Caco-2 (cell line): ENCODE measurements at regions not wholly inside any gene's neighbourhood (a gene's known extent, or its start where the extent isn't known, plus 50 kb on each side); places are given as distances from the start of the nearest gene placed in this dataset.

Experiments
- BruUV-seq: library from RNA; stranded (reverse); fragments of 400-500 nt; replicated peaks from 2 replicates; lab custom pipeline; 2021; lab: Mats Ljungman, UMichigan
- CTCF ChIA-PET: fragments of 300-600 bp; sonication (Branson Sonifier 250); formaldehyde crosslinking; loops from one replicate; lab custom pipeline; 2022; ENCODE audit warnings: antibody characterized with exemption; lab: Charles Lee
- POLR2A ChIA-PET: fragments of 300-600 bp; sonication (Branson Sonifier 250); formaldehyde crosslinking; loops from one replicate; lab custom pipeline; 2022; ENCODE audit warnings: antibody characterized with exemption; lab: Charles Lee
- DNase-seq, 2 experiments: peaks; one replicate each; pipeline versions ENCODE4 v3.0.0 to v3.0.0-alpha.2; 2020 to 2022
- H3K27me3 ChIP-seq: replicated peaks from 2 replicates; pipeline ENCODE4 v1.6.0; 2011; ENCODE audit warnings: low read length; ENCODE audit not compliant: control insufficient read depth, insufficient read depth
- H3K36me3 ChIP-seq: 2 replicates; pipeline ENCODE4 v1.5.1; 2011; ENCODE audit warnings: low read length; ENCODE audit not compliant: control insufficient read depth, insufficient read depth
- H3K4me1 ChIP-seq: fragments of 250-450 bp; sonication (Bioruptor Pico); 2 replicates; pipeline ENCODE4 v1.5.1; 2020; ENCODE audit warnings: mild to moderate bottlenecking
- H3K4me3 ChIP-seq: 2 replicates; pipeline ENCODE4 v1.5.1; 2011; ENCODE audit warnings: low read depth, mild to moderate bottlenecking, control low read depth, low read length
- H3K9me3 ChIP-seq: fragments of 250-450 bp; sonication (Bioruptor Pico); 2 replicates; pipeline ENCODE4 v1.5.1; 2020; ENCODE audit warnings: mild to moderate bottlenecking, moderate library complexity
- H3K27ac Mint-ChIP-seq: one replicate; pipeline ENCODE4 v1.8.0; 2022; ENCODE audit warnings: mixed read lengths; ENCODE audit not compliant: unreplicated experiment
- H3K27me3 Mint-ChIP-seq: one replicate; pipeline ENCODE4 v1.8.0; 2022; ENCODE audit warnings: mixed read lengths; ENCODE audit not compliant: insufficient read depth, unreplicated experiment
- H3K36me3 Mint-ChIP-seq: one replicate; pipeline ENCODE4 v1.8.0; 2022; ENCODE audit warnings: mild to moderate bottlenecking, mixed read lengths; ENCODE audit not compliant: insufficient read depth, unreplicated experiment
- H3K4me1 Mint-ChIP-seq: one replicate; pipeline ENCODE4 v1.8.0; 2022; ENCODE audit warnings: low read depth, mixed read lengths; ENCODE audit not compliant: unreplicated experiment
- H3K4me3 Mint-ChIP-seq: one replicate; pipeline ENCODE4 v1.8.0; 2022; ENCODE audit warnings: mild to moderate bottlenecking, moderate library complexity, mixed read lengths; ENCODE audit not compliant: unreplicated experiment
- H3K9me3 Mint-ChIP-seq: one replicate; pipeline ENCODE4 v1.8.0; 2022; ENCODE audit warnings: mixed read lengths; ENCODE audit not compliant: unreplicated experiment
- intact Hi-C: fragments of 100-400 bp; cut with micrococcal nuclease; formaldehyde crosslinking; loops from one replicate; pipeline ENCODE4 v1.10.0; 2022; ENCODE audit not compliant: unreplicated experiment
- TF ChIP-seq, protein P1 (sequence below), 2 experiments: fragments of 200-600 bp in 1 of 2; IDR thresholded peaks; 1 replicate in 1 of 2; 2 replicates in 1 of 2; pipeline versions ENCODE4 v1.5.1 to v1.8.0; 2011 to 2022; ENCODE audit warnings: antibody characterized with exemption in 1 of 2, control low read depth in 1 of 2, inconsistent platforms in 1 of 2, low read depth in 1 of 2, low read length in 1 of 2, mild to moderate bottlenecking in 1 of 2, moderate library complexity in 1 of 2; ENCODE audit not compliant: insufficient read depth in 1 of 2, severe bottlenecking in 1 of 2, unreplicated experiment in 1 of 2

DNA sequence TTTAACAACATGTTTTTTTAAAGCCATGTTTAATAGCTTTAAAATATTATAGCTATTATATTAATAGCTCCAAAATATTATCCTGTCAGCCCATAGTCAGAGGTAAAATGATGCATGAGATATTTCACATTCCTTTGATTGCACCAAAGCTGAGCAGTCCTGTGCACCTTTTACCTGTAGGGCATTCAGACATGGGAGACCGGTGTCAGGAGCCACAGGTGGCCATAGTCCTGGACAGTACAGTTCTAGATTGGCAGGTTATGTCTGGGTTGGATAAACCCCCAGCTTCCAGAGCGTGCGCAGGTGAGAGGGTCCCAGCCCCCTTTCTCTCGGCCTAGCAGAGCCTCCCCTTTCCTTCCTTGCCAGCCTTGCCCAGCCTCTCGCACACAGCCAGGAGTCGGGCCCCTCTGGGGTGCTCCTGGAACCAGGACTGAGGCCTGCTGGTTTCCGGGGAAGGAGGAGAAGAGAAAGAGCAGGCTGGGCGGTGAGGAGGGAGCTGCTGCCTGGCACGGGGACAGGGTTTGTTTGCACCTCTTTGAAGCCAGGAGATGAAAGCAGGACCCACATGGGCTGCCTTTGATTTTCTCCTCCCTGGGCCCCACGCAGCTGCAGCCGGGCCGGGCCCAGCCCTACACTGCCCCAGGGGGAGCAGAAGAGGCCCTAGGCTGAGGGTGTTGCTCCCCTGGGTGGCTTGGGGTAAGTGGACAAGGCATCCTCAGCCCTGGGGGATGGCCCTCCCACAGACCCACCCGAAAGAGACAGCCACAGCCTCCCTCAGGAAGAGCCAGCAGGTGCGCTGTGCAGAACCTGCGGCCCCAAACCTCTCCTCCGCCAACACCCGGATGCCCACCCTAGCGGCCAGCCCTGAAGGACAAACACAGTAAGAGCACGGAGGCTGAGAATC lies 75.2 kb upstream of the TARDBP start:
- Histone ChIP-seq H3K27me3 (no peaks in the 10 kb centered on the region), H3K9me3 (no peaks in the 10 kb centered on the region), H3K36me3 (no peaks in the 10 kb centered on the region), H3K4me1 (peaks cover 10% of the 10 kb centered on the region), H3K4me3 (no peak overlapping the region)
- intact Hi-C loops = loop anchor here (1.0 kb wide), 1 partner anchor 429 kb away; no protein-coding TSS in a partner anchor
- no peaks in the 10 kb centered on the region for H3K36me3 Mint-ChIP-seq
- H3K4me1 Mint-ChIP-seq = no peaks in the 10 kb centered on the region
- TSS peak; percentile 57 for BruUV-seq
- ChIA-PET POLR2A (no interaction called here), CTCF (no interaction called here)
- H3K27ac Mint-ChIP-seq = peak overlapping the region; percentile 55
- no peaks in the 10 kb centered on the region for H3K9me3 Mint-ChIP-seq
- H3K4me3 Mint-ChIP-seq = no peak overlapping the region
- TF ChIP-seq, protein P1, sequence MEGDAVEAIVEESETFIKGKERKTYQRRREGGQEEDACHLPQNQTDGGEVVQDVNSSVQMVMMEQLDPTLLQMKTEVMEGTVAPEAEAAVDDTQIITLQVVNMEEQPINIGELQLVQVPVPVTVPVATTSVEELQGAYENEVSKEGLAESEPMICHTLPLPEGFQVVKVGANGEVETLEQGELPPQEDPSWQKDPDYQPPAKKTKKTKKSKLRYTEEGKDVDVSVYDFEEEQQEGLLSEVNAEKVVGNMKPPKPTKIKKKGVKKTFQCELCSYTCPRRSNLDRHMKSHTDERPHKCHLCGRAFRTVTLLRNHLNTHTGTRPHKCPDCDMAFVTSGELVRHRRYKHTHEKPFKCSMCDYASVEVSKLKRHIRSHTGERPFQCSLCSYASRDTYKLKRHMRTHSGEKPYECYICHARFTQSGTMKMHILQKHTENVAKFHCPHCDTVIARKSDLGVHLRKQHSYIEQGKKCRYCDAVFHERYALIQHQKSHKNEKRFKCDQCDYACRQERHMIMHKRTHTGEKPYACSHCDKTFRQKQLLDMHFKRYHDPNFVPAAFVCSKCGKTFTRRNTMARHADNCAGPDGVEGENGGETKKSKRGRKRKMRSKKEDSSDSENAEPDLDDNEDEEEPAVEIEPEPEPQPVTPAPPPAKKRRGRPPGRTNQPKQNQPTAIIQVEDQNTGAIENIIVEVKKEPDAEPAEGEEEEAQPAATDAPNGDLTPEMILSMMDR (IDR thresholded peaks at IDR 0.05; ENCODE audit: insufficient read depth in 1 of 2, low read depth in 1 of 2, low read length in 1 of 2, severe bottlenecking in 1 of 2, unreplicated experiment in 1 of 2) = no peak
- DNase-seq = peak; percentile 68 to 73
- no peaks in the 10 kb centered on the region for H3K27me3 Mint-ChIP-seq

DNA sequence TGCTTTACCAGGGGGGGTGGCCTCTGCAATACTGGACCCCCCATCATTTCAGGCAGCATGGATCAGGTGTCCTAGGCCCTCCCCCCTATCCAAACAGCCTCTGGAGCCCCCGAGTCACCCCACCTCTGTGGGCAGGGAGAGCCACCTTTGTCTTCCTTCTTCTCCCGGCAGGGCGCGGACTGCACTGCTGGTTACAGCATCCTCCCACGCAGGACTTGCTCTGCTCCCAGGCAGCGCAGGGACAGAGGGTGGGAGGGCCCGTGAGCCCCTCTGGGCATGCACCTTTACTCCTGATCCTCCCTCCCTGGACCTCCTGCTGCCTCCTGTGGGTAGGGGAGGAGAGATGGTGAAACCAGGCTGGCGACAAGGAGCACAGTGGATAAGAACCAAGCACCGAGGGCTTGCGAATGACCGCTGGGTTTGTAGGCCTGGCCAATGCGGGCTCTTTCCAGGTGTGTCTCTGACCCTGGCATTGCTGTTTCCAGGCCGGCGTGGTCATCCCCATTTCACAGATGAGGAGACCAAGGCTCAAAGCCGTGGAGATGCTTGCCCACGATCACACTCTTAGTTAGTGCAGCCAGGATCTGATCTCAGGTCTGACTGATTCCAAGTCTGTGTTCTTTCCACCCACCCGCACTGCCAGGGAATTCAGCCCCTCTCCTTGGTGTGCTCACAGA lies 73.6 kb upstream of the TARDBP start:
- Histone ChIP-seq H3K4me3 (no peak overlapping the region), H3K36me3 (no peaks in the 10 kb centered on the region), H3K9me3 (no peaks in the 10 kb centered on the region), H3K4me1 (peaks cover 13% of the 10 kb centered on the region), H3K27me3 (no peaks in the 10 kb centered on the region)
- H3K27ac Mint-ChIP-seq = peak overlapping the region; percentile 64
- intact Hi-C loops = no loop called here
- no peaks in the 10 kb centered on the region for H3K27me3 Mint-ChIP-seq
- H3K4me1 Mint-ChIP-seq = peaks cover 3% of the 10 kb centered on the region
- TF ChIP-seq, protein P1 (IDR thresholded peaks at IDR 0.05; ENCODE audit: insufficient read depth in 1 of 2, low read depth in 1 of 2, low read length in 1 of 2, severe bottlenecking in 1 of 2, unreplicated experiment in 1 of 2) = no peak
- no peaks in the 10 kb centered on the region for H3K9me3 Mint-ChIP-seq
- no peaks in the 10 kb centered on the region for H3K36me3 Mint-ChIP-seq
- POLR2A ChIA-PET = no interaction called here
- peak in 1 of 2 experiments; percentile 23 for DNase-seq
- CTCF ChIA-PET = no interaction called here
- no peak overlapping the region for H3K4me3 Mint-ChIP-seq
- no TSS peak for BruUV-seq

DNA sequence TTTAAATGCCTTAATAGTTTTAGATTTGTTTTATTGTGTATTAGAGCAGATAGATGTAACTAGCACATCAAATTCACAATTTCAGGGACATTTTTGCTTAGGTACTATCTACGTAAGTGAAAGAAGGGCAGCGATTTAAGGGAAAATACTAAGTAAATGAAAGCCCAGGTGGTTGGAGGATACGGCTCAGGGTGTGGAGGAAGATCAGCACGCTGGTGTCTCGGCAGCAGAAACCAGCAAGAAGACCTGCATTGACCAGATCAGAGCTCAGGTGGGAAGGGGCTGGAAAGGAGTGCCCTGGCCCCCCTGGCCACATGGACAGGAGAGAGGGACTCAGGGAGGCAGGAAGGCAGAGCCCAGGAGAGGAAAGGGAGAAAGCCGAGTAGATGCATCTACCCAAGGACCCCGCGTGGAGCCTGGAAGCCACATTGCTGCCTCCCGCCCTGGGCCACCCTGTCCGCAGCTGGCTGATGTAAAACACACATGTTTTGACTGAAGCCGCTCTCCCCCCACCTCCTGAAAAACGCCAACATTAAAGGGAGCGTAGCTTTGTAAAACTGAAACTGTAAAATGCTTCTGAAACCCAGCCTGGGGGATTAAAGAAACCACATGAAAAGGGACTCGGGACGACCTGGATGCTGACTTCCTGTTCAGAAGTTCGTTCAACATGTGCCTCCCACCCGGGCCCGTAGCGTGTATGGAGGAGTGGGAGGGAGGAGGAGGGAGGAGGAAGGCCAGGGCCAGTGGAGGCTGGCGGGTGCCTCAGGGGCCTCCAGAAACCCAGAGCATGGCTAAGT lies 72.6 kb upstream of the TARDBP start:
- Histone ChIP-seq H3K27me3 (no peaks in the 10 kb centered on the region; the same call in 1 of the 2 replicates), H3K4me3 (no peak overlapping the region), H3K36me3 (no peaks in the 10 kb centered on the region), H3K4me1 (peaks cover 20% of the 10 kb centered on the region), H3K9me3 (no peaks in the 10 kb centered on the region)
- CTCF ChIA-PET = no interaction called here
- POLR2A ChIA-PET = interaction anchor here (0.6 kb wide), 1 partner anchor 167 kb away, joined by 4 read pairs; no protein-coding TSS in a partner anchor
- DNase-seq = no peak
- Mint-ChIP-seq H3K4me3 (no peak overlapping the region), H3K27me3 (no peaks in the 10 kb centered on the region), H3K36me3 (no peaks in the 10 kb centered on the region), H3K9me3 (no peaks in the 10 kb centered on the region), H3K27ac (peak overlapping the region; percentile 64), H3K4me1 (peaks cover 7% of the 10 kb centered on the region)
- BruUV-seq = no TSS peak
- TF ChIP-seq, protein P1 (IDR thresholded peaks at IDR 0.05; ENCODE audit: insufficient read depth in 1 of 2, low read depth in 1 of 2, low read length in 1 of 2, severe bottlenecking in 1 of 2, unreplicated experiment in 1 of 2) = no peak
- intact Hi-C loops = no loop called here
